ENCODE measurements at regions not wholly inside any gene's neighbourhood (a gene's known extent, or its start where the extent isn't known, plus 50 kb on each side); places are given as distances from the start of the nearest gene placed in this dataset.

DNA sequence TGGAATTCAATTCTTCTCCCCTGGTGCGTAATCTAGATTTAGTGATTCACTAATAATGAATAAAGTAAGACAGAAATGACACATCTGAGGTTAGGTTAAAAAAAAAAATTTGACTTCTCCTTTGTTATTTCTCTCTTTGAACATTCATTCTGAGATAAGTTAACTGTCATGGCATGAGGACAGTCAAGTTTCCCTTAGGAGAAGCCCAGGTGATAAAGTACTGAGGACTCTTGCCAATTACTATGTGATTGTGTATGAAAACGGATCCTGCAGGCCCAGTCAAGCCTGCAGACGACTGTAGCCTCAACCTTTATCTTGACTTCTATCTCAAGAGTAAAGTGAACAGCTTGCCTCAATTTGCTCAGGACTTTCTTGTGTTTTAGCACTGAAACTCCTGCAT, 293.2 kb downstream of the PRR32 start:
- no peak for DNase-seq (ENCODE audit: extremely low spot score)
- Histone ChIP-seq H3K36me3 (no peaks in the 10 kb centered on the region), H3K27me3 (no peaks in the 10 kb centered on the region), H3K4me3 (no peak overlapping the region), H3K27ac (replicated peaks in 1 of 4) (no peak overlapping the region), H3K4me1 (no peaks in the 10 kb centered on the region), H3K9me3 (peaks cover 0 to 14% (median 0%) of the 10 kb centered on the region in 4 donors)
- intact Hi-C loops (cut with DNase I) = no loop called here
- WGBS = 40% methylated on average over 3 of the region's 3 CpGs
- TF ChIP-seq EP300 (IDR thresholded peaks at IDR 0.05) (no peak), POLR2AphosphoS5 (IDR thresholded peaks at IDR 0.05) (no peak), CTCF (IDR thresholded peaks at IDR 0.05) (no peak), POLR2A (IDR thresholded peaks at IDR 0.05; ENCODE audit: low read depth) (no peak)

- Histone ChIP-seq H3K27me3 (no peaks in the 10 kb centered on the region), H3K36me3 (no peaks in the 10 kb centered on the region), H3K27ac (replicated peaks in 1 of 4) (no peak overlapping the region), H3K4me1 (no peaks in the 10 kb centered on the region), H3K4me3 (no peak overlapping the region), H3K9me3 (no peaks in the 10 kb centered on the region)
- TF ChIP-seq CTCF (IDR thresholded peaks at IDR 0.05) = no peak
- TF ChIP-seq POLR2A (IDR thresholded peaks at IDR 0.05; ENCODE audit: low read depth) = no peak
- no peak for TF ChIP-seq POLR2AphosphoS5 (IDR thresholded peaks at IDR 0.05)
- DNase-seq (ENCODE audit: extremely low spot score) = no peak
- intact Hi-C loops (cut with DNase I) = no loop called here
- WGBS = 56% methylated on average over 2 of the region's 2 CpGs
These were observed 305.3 kb downstream of the PRR32 start for GRCh38 chrX:127124871-127125270.

- no peak overlapping the region for H3K4me3 ChIP-seq
- H3K9me3 ChIP-seq = no peaks in the 10 kb centered on the region
- WGBS = 82% methylated on average over 5 of the region's 5 CpGs
- intact Hi-C loops (cut with DNase I) = no loop called here
- H3K4me1 ChIP-seq = no peaks in the 10 kb centered on the region
- H3K36me3 ChIP-seq = no peaks in the 10 kb centered on the region
- TF ChIP-seq CTCF (IDR thresholded peaks at IDR 0.05) (no peak), POLR2A (IDR thresholded peaks at IDR 0.05; ENCODE audit: low read depth) (no peak), EP300 (IDR thresholded peaks at IDR 0.05) (no peak), POLR2AphosphoS5 (IDR thresholded peaks at IDR 0.05) (no peak)
- H3K27ac ChIP-seq (replicated peaks in 1 of 4) = no peak overlapping the region
- DNase-seq (ENCODE audit: extremely low spot score) = no peak
- H3K27me3 ChIP-seq = no peaks in the 10 kb centered on the region
These were observed 308.8 kb downstream of the PRR32 start for GRCh38 chrX:127128282-127128681.

DNA sequence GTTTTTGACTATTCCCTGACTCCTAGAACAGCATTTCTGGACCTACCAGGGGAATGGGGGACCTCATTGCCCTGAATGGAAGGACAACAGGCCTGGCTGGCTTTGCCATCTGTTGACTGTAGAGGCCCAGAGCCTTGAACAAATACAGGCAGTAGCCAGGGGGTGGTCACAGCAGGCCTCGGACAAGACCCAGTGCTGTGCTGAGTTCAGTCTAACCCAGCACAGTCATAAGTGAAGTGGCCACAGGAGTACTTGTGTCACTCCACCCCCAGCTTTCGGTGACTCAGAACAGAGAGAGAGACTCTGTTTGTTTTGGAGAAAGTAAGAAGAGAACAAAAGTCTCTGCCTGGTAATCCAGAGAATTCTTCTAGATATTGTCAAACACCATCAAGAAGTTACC, 310.0 kb downstream of the PRR32 start:
- no peaks in the 10 kb centered on the region for H3K9me3 ChIP-seq
- DNase-seq (ENCODE audit: extremely low spot score) = no peak
- TF ChIP-seq POLR2AphosphoS5 (IDR thresholded peaks at IDR 0.05) (no peak), CTCF (IDR thresholded peaks at IDR 0.05) (no peak), EP300 (IDR thresholded peaks at IDR 0.05) (no peak), POLR2A (IDR thresholded peaks at IDR 0.05; ENCODE audit: low read depth) (no peak)
- no peaks in the 10 kb centered on the region for H3K4me1 ChIP-seq
- 90% methylated on average over 2 of the region's 2 CpGs for WGBS
- no peak overlapping the region for H3K27ac ChIP-seq (replicated peaks in 1 of 4)
- no peaks in the 10 kb centered on the region for H3K27me3 ChIP-seq
- no peak overlapping the region for H3K4me3 ChIP-seq
- intact Hi-C loops (cut with DNase I) = no loop called here
- no peaks in the 10 kb centered on the region for H3K36me3 ChIP-seq

GRCh38 chrX:127138218-127138617, 318.7 kb downstream of the PRR32 start:
- H3K36me3 ChIP-seq = no peaks in the 10 kb centered on the region
- no peak overlapping the region for H3K27ac ChIP-seq (replicated peaks in 1 of 4)
- TF ChIP-seq POLR2A (IDR thresholded peaks at IDR 0.05; ENCODE audit: low read depth) (no peak), CTCF (IDR thresholded peaks at IDR 0.05) (no peak), EP300 (IDR thresholded peaks at IDR 0.05) (no peak), POLR2AphosphoS5 (IDR thresholded peaks at IDR 0.05) (no peak)
- intact Hi-C loops (cut with DNase I) = no loop called here
- WGBS = 5% methylated on average over 1 of the region's 1 CpG
- H3K4me1 ChIP-seq = no peaks in the 10 kb centered on the region
- no peak overlapping the region for H3K4me3 ChIP-seq
- H3K9me3 ChIP-seq = no peaks in the 10 kb centered on the region
- H3K27me3 ChIP-seq = no peaks in the 10 kb centered on the region
- no peak for DNase-seq (ENCODE audit: extremely low spot score)
